PC-3 (cell line): ENCODE measurements at regions not wholly inside any gene's neighbourhood (a gene's known extent, or its start where the extent isn't known, plus 50 kb on each side); places are given as distances from the start of the nearest gene placed in this dataset.

Source experiments
- ATAC-seq: fragments of 200-7000 bp; cut with Tn5 transposase; 2 replicates; pipeline ENCODE4 v1.9.1; 2020; ENCODE audit warnings: mild to moderate bottlenecking, moderate library complexity
- BruUV-seq: library from RNA; stranded (reverse); fragments of 400-500 nt; replicated peaks from 2 replicates; lab custom pipeline; 2021; lab: Mats Ljungman, UMichigan
- CTCF ChIA-PET: fragments of 300-600 bp; sonication (Branson Sonifier 250); formaldehyde crosslinking; loops from one replicate; lab custom pipeline; 2022; ENCODE audit warnings: antibody characterized with exemption; lab: Charles Lee
- POLR2A ChIA-PET: fragments of 300-600 bp; sonication (Branson Sonifier 250); formaldehyde crosslinking; loops from one replicate; lab custom pipeline; 2022; ENCODE audit warnings: antibody characterized with exemption; ENCODE audit not compliant: unreplicated experiment; lab: Charles Lee
- DNase-seq: peaks from one replicate; pipeline ENCODE4 v3.0.0-alpha.2; 2015
- H2AFZ ChIP-seq: fragments of 300-600 bp; sonication (generic); 2 replicates; pipeline ENCODE4 v1.6.0; 2016; ENCODE audit warnings: antibody characterized with exemption, low read length
- H3F3A ChIP-seq: fragments of 300-600 bp; sonication (generic); one replicate; pipeline ENCODE4 v1.6.0; 2017; ENCODE audit warnings: antibody characterized with exemption, low read length, control low read depth, mild to moderate bottlenecking; ENCODE audit not compliant: unreplicated experiment
- H3K27ac ChIP-seq: fragments of 300-600 bp; sonication (generic); 2 replicates; pipeline ENCODE4 v1.5.1; 2016; ENCODE audit warnings: mild to moderate bottlenecking, low read length
- H3K27me3 ChIP-seq: fragments of 300-600 bp; sonication (generic); 2 replicates; pipeline ENCODE4 v1.6.1; 2016; ENCODE audit warnings: low read length, mixed read lengths
- H3K36me3 ChIP-seq: fragments of 300-600 bp; sonication (generic); 2 replicates; pipeline ENCODE4 v1.6.1; 2016; ENCODE audit warnings: low read depth, mixed run types, low read length, mixed read lengths
- H3K4me1 ChIP-seq: fragments of 300-600 bp; sonication (generic); 2 replicates; pipeline ENCODE4 v1.5.1; 2016; ENCODE audit warnings: low read length; ENCODE audit not compliant: insufficient read depth
- H3K4me2 ChIP-seq: fragments of 300-600 bp; sonication (generic); 2 replicates; pipeline ENCODE4 v1.6.0; 2016; ENCODE audit warnings: low read length
- H3K4me3 ChIP-seq: fragments of 300-600 bp; sonication (generic); 2 replicates; pipeline ENCODE4 v1.5.1; 2016; ENCODE audit warnings: mild to moderate bottlenecking, low read length, mixed read lengths
- H3K79me2 ChIP-seq: fragments of 300-600 bp; sonication (generic); 2 replicates; pipeline ENCODE4 v1.6.1; 2017; ENCODE audit warnings: low read length, mixed read lengths
- H3K9ac ChIP-seq: fragments of 300-600 bp; sonication (generic); 2 replicates; pipeline ENCODE4 v1.6.0; 2016; ENCODE audit warnings: mild to moderate bottlenecking, low read length
- H3K9me2 ChIP-seq: fragments of 300-600 bp; sonication (generic); replicated peaks from 2 replicates; pipeline ENCODE4 v1.6.1; 2016; ENCODE audit warnings: mixed run types, low read length, mixed read lengths
- H3K9me3 ChIP-seq: fragments of 300-600 bp; sonication (generic); 2 replicates; pipeline ENCODE4 v1.6.1; 2016; ENCODE audit warnings: low read length, mixed read lengths
- H4K20me1 ChIP-seq: fragments of 300-600 bp; sonication (generic); 2 replicates; pipeline ENCODE4 v1.6.1; 2016; ENCODE audit warnings: low read length, mixed read lengths
- EZH2 ChIP-seq: fragments of 300-600 bp; sonication (generic); IDR thresholded peaks from one replicate; pipeline ENCODE4 v1.6.1; 2017; ENCODE audit warnings: antibody characterized with exemption, mild to moderate bottlenecking, low read length; ENCODE audit not compliant: unreplicated experiment
- EZH2phosphoT487 ChIP-seq: fragments of 300-600 bp; sonication (generic); IDR thresholded peaks from 2 replicates; pipeline ENCODE4 v1.6.1; 2018; ENCODE audit warnings: mild to moderate bottlenecking, antibody characterized with exemption, low read length, borderline replicate concordance
- intact Hi-C: fragments of 100-400 bp; cut with micrococcal nuclease; formaldehyde crosslinking; loops from 2 replicates; pipeline ENCODE4 v1.9.0; 2023
- TF ChIP-seq, protein P1 (sequence below): fragments of 300-600 bp; sonication (generic); conservative IDR thresholded peaks from 2 replicates; pipeline ENCODE4 v1.5.1; 2017; ENCODE audit warnings: antibody characterized with exemption, low read depth, mild to moderate bottlenecking, low read length

DNA sequence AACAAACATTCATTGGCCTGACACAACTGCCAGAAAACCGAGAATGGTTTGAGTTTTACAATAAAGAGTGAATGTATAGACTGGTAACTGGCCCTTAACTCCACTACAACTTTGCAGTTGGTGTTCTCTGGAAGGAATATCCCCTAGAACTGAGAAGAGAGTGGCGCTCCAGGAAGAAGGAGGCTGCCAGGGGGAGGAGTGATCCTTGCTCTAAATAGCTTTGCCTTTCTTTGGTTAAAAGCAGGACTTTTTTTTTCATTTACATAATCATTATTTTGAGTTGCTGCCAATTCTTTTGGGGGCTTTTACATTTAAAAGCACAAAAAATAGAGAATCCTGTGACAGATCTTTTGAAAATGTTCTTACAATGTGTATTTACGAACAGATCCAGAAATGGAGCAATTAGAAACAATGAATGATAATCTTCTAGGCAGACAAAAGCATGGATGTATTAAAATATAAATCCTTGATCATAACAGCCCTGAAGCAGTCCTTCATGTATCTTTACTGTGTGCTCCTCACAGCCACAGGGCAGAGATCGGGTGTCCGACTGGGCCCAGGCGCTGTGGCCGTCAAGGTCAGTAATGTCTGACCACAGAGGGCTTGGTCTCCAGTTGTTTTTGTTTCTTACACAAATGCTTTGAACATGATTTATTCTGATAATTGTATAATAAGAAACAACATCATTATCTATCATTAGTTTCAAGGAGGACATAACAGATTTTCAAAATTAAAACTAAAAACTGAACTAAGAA, 612.2 kb downstream of the HDGFL1 start:
- no peaks in the 10 kb centered on the region for H3K36me3 ChIP-seq
- H4K20me1 ChIP-seq = no peaks in the 10 kb centered on the region
- no peak overlapping the region for H3K27ac ChIP-seq
- ChIA-PET CTCF (no interaction called here), POLR2A (no interaction called here)
- no peak overlapping the region for H3K9ac ChIP-seq
- H3F3A ChIP-seq = no peaks in the 10 kb centered on the region
- no peaks in the 10 kb centered on the region for H3K79me2 ChIP-seq
- DNase-seq = no peak
- H3K9me2 ChIP-seq = no peaks in the 10 kb centered on the region
- intact Hi-C loops = loop anchor here (5.0 kb wide), 1 partner anchor 349 kb away; no protein-coding TSS in a partner anchor
- no peak overlapping the region for H3K4me2 ChIP-seq
- no peaks in the 10 kb centered on the region for H3K27me3 ChIP-seq
- no peak overlapping the region for H2AFZ ChIP-seq
- BruUV-seq = no TSS peak
- ATAC-seq = no peak
- no peaks in the 10 kb centered on the region for H3K9me3 ChIP-seq
- TF ChIP-seq EZH2phosphoT487 = no peak
- TF ChIP-seq, protein P1, sequence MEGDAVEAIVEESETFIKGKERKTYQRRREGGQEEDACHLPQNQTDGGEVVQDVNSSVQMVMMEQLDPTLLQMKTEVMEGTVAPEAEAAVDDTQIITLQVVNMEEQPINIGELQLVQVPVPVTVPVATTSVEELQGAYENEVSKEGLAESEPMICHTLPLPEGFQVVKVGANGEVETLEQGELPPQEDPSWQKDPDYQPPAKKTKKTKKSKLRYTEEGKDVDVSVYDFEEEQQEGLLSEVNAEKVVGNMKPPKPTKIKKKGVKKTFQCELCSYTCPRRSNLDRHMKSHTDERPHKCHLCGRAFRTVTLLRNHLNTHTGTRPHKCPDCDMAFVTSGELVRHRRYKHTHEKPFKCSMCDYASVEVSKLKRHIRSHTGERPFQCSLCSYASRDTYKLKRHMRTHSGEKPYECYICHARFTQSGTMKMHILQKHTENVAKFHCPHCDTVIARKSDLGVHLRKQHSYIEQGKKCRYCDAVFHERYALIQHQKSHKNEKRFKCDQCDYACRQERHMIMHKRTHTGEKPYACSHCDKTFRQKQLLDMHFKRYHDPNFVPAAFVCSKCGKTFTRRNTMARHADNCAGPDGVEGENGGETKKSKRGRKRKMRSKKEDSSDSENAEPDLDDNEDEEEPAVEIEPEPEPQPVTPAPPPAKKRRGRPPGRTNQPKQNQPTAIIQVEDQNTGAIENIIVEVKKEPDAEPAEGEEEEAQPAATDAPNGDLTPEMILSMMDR = no peak
- no peak overlapping the region for H3K4me3 ChIP-seq
- no peaks in the 10 kb centered on the region for H3K4me1 ChIP-seq

DNA sequence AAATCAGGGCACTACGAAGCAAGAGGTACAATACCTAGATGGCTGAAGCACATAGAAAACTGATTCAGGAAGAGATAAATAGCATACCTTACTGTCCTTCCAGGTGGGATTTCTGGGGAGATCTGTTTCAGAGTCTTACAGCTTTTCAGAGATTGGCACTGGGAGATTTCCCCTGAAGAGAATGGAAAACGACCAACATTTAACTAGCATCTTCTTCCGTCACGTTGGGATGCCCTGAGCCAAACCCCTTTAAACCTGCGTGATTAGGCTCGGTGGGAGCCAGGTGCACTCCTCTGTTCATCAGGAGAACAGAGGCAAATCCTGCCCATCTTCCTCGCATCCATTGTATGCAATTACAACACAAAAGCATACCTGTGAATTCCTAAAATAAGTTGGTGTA, 614.5 kb downstream of the HDGFL1 start:
- BruUV-seq = no TSS peak
- H3K27ac ChIP-seq = no peak overlapping the region
- no peaks in the 10 kb centered on the region for H3K27me3 ChIP-seq
- ATAC-seq (no peak), DNase-seq (no peak)
- no peaks in the 10 kb centered on the region for H3K9me2 ChIP-seq
- no peaks in the 10 kb centered on the region for H3K4me1 ChIP-seq
- TF ChIP-seq, protein P1 = no peak
- TF ChIP-seq EZH2 (no peak), EZH2phosphoT487 (no peak)
- no peak overlapping the region for H3K4me3 ChIP-seq
- POLR2A ChIA-PET = no interaction called here
- no peak overlapping the region for H2AFZ ChIP-seq
- no peaks in the 10 kb centered on the region for H4K20me1 ChIP-seq
- no peaks in the 10 kb centered on the region for H3K79me2 ChIP-seq
- intact Hi-C loops = loop anchor here (5.0 kb wide), 1 partner anchor 352 kb away; no protein-coding TSS in a partner anchor
- CTCF ChIA-PET = no interaction called here
- no peaks in the 10 kb centered on the region for H3K9me3 ChIP-seq
- H3F3A ChIP-seq = no peaks in the 10 kb centered on the region
- H3K36me3 ChIP-seq = no peaks in the 10 kb centered on the region
- H3K9ac ChIP-seq = no peak overlapping the region
- H3K4me2 ChIP-seq = no peak overlapping the region

DNA sequence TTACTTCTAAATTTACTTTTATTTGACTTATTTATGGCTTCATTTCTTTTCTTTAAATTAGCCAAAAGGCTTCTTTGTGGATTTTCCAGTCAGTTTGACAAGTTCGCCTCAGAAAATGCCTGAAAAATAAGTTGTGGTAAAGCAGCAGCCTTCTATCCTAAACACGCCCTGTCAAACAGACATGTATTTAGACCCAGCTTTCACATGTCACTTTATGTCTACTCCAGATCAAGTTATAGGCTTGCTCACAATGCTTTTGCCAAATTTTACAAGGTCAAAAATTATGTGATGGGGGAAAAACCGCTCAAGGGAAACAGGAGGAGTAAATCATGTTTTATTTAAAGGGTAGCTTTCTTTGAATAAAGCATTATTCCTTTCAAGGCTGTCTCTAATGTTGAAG, 615.0 kb downstream of the HDGFL1 start:
- H3K4me3 ChIP-seq = no peak overlapping the region
- no peak overlapping the region for H3K9ac ChIP-seq
- H3K9me2 ChIP-seq = no peaks in the 10 kb centered on the region
- no peaks in the 10 kb centered on the region for H3K27me3 ChIP-seq
- CTCF ChIA-PET = no interaction called here
- no peaks in the 10 kb centered on the region for H3K9me3 ChIP-seq
- no peak for DNase-seq
- TF ChIP-seq, protein P1 = no peak
- TF ChIP-seq EZH2phosphoT487 (no peak), EZH2 (no peak)
- H3K79me2 ChIP-seq = no peaks in the 10 kb centered on the region
- intact Hi-C loops = loop anchor here (5.0 kb wide), 1 partner anchor 352 kb away; no protein-coding TSS in a partner anchor
- no peaks in the 10 kb centered on the region for H3K4me1 ChIP-seq
- no peak overlapping the region for H2AFZ ChIP-seq
- ATAC-seq = no peak
- no peaks in the 10 kb centered on the region for H3K36me3 ChIP-seq
- BruUV-seq = no TSS peak
- no peak overlapping the region for H3K27ac ChIP-seq
- no peak overlapping the region for H3K4me2 ChIP-seq
- H3F3A ChIP-seq = no peaks in the 10 kb centered on the region
- H4K20me1 ChIP-seq = no peaks in the 10 kb centered on the region
- POLR2A ChIA-PET = no interaction called here
